PC-9 (cell line): ENCODE measurements at regions not wholly inside any gene's neighbourhood (a gene's known extent, or its start where the extent isn't known, plus 50 kb on each side); places are given as distances from the start of the nearest gene placed in this dataset.

ENCODE experiments used
- BruUV-seq: library from RNA; stranded (reverse); fragments of 400-500 nt; replicated peaks from 2 replicates; lab custom pipeline; 2021; lab: Mats Ljungman, UMichigan
- CTCF ChIA-PET: fragments of 300-600 bp; sonication (Branson Sonifier 250); formaldehyde crosslinking; loops from one replicate; lab custom pipeline; 2022; ENCODE audit warnings: antibody characterized with exemption; lab: Charles Lee
- POLR2A ChIA-PET: fragments of 300-600 bp; sonication (Branson Sonifier 250); formaldehyde crosslinking; loops from one replicate; lab custom pipeline; 2022; ENCODE audit warnings: antibody characterized with exemption; ENCODE audit not compliant: unreplicated experiment; lab: Charles Lee
- DNase-seq, 2 experiments: peaks; one replicate each; pipeline versions ENCODE4 v3.0.0 to v3.0.0-alpha.2; 2015 to 2022; ENCODE audit warnings: mixed read lengths in 1 of 2
- H2AFZ ChIP-seq: fragments of 200-600 bp; sonication (generic); 2 replicates; pipeline ENCODE4 v1.8.1; 2017; ENCODE audit warnings: antibody characterized with exemption
- H3F3A ChIP-seq: fragments of 200-600 bp; sonication (generic); 2 replicates; pipeline ENCODE4 v1.8.1; 2017; ENCODE audit warnings: antibody characterized with exemption, mild to moderate bottlenecking, low read depth; ENCODE audit not compliant: insufficient read depth
- H3K27ac ChIP-seq: fragments of 200-600 bp; sonication (generic); 2 replicates; pipeline ENCODE4 v1.6.1; 2016; ENCODE audit warnings: mixed run types
- H3K27me3 ChIP-seq: fragments of 200-600 bp; sonication (generic); 2 replicates; pipeline ENCODE4 v1.6.1; 2016; ENCODE audit warnings: low read depth, mixed run types; ENCODE audit not compliant: insufficient read depth
- H3K36me3 ChIP-seq: fragments of 200-600 bp; sonication (generic); 2 replicates; pipeline ENCODE4 v1.6.1; 2016; ENCODE audit warnings: low read depth, mixed run types
- H3K4me1 ChIP-seq: fragments of 200-600 bp; sonication (generic); replicated peaks from 2 replicates; pipeline ENCODE4 v1.6.1; 2016; ENCODE audit warnings: mixed run types; ENCODE audit not compliant: insufficient read depth
- H3K4me2 ChIP-seq: fragments of 200-600 bp; sonication (generic); 2 replicates; pipeline ENCODE4 v1.6.1; 2017; ENCODE audit warnings: mixed run types
- H3K4me3 ChIP-seq: fragments of 200-600 bp; sonication (generic); 2 replicates; pipeline ENCODE4 v1.6.1; 2016; ENCODE audit warnings: mixed run types
- H3K79me2 ChIP-seq: fragments of 200-600 bp; sonication (generic); 2 replicates; pipeline ENCODE4 v1.6.1; 2017; ENCODE audit warnings: low read depth, mixed run types
- H3K9me2 ChIP-seq: fragments of 200-600 bp; sonication (generic); 2 replicates; pipeline ENCODE4 v1.8.1; 2017; ENCODE audit warnings: mild to moderate bottlenecking; ENCODE audit not compliant: insufficient read depth
- H3K9me3 ChIP-seq: fragments of 200-600 bp; sonication (generic); 2 replicates; pipeline ENCODE4 v1.8.1; 2016; ENCODE audit warnings: low read depth; ENCODE audit not compliant: insufficient read depth
- H4K20me1 ChIP-seq: fragments of 200-600 bp; sonication (generic); 2 replicates; pipeline ENCODE4 v1.8.1; 2017; ENCODE audit not compliant: insufficient read depth
- EZH2 ChIP-seq: fragments of 200-600 bp; sonication (generic); IDR thresholded peaks from 2 replicates; pipeline ENCODE4 v1.8.0; 2017; ENCODE audit warnings: antibody characterized with exemption, low read depth
- intact Hi-C: fragments of 100-400 bp; cut with micrococcal nuclease; formaldehyde crosslinking; loops from one replicate; pipeline ENCODE4 v1.10.0; 2022; ENCODE audit not compliant: unreplicated experiment
- TF ChIP-seq, protein P1 (sequence below): fragments of 200-600 bp; sonication (generic); conservative IDR thresholded peaks from 2 replicates; pipeline ENCODE4 v1.6.1; 2017; ENCODE audit warnings: mixed run types, antibody characterized with exemption, mild to moderate bottlenecking, moderate library complexity

DNA sequence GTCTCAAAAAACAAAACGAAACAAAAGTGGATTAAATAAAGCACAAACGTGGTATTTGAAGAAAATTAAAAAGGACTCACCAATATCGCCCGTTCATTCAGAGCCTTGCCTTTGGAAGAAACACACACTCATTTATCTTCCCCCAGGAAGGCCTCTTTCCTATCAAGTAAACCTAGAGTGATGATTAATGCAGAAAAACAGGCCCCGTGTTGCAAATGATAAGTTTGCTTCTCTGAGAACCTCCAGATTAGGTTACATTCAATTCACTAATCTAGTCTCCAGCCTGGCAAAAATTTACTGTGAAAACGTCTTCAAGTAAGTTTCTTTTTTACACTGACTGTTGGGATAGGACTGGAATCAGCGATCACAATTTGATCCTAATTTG, 78.0 kb upstream of the C1GALT1 start:
- Histone ChIP-seq H2AFZ (no peak overlapping the region), H3K36me3 (no peaks in the 10 kb centered on the region), H3K27ac (no peak overlapping the region), H3K9me2 (no peaks in the 10 kb centered on the region), H3K79me2 (no peaks in the 10 kb centered on the region), H3K4me3 (no peak overlapping the region), H3K4me2 (no peak overlapping the region), H3K4me1 (peaks cover 8% of the 10 kb centered on the region), H4K20me1 (no peaks in the 10 kb centered on the region), H3F3A (peaks cover 2% of the 10 kb centered on the region; the same call in 1 of the 2 replicates), H3K27me3 (no peaks in the 10 kb centered on the region), H3K9me3 (no peaks in the 10 kb centered on the region)
- TF ChIP-seq EZH2, result no peak
- TF ChIP-seq, protein P1, sequence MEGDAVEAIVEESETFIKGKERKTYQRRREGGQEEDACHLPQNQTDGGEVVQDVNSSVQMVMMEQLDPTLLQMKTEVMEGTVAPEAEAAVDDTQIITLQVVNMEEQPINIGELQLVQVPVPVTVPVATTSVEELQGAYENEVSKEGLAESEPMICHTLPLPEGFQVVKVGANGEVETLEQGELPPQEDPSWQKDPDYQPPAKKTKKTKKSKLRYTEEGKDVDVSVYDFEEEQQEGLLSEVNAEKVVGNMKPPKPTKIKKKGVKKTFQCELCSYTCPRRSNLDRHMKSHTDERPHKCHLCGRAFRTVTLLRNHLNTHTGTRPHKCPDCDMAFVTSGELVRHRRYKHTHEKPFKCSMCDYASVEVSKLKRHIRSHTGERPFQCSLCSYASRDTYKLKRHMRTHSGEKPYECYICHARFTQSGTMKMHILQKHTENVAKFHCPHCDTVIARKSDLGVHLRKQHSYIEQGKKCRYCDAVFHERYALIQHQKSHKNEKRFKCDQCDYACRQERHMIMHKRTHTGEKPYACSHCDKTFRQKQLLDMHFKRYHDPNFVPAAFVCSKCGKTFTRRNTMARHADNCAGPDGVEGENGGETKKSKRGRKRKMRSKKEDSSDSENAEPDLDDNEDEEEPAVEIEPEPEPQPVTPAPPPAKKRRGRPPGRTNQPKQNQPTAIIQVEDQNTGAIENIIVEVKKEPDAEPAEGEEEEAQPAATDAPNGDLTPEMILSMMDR, result no peak
- intact Hi-C loops, result loop anchor here (5.0 to 10.0 kb wide), 2 partner anchors 160 to 218 kb away; no protein-coding TSS in a partner anchor
- CTCF ChIA-PET, result no interaction called here
- no TSS peak for BruUV-seq
- POLR2A ChIA-PET, result no interaction called here
- DNase-seq, result no peak

DNA sequence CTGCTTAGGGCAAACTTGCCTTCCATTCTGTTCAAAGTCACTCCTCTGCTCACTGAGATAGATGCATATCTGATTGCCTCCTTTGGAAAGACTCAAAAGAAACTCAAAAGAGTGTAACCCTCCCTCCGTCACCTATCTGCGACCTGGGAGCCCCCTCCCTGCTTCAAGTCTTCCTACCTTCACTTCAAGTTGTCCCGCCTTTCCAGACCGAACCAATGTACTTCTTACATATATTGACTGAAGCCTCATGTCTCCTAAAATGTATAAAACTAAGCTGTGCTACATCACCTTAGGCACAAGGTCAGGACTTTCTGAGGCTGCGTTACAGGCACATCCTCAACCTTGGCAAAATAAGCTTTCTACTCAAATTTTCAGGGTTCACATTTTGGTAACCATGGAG, 77.4 kb upstream of the C1GALT1 start:
- no TSS peak for BruUV-seq
- Histone ChIP-seq H3K4me2 (no peak overlapping the region), H3K9me3 (no peaks in the 10 kb centered on the region), H3F3A (no peaks in the 10 kb centered on the region), H3K36me3 (no peaks in the 10 kb centered on the region), H3K9me2 (no peaks in the 10 kb centered on the region), H3K27me3 (no peaks in the 10 kb centered on the region), H3K4me1 (peaks cover 2% of the 10 kb centered on the region), H3K27ac (no peak overlapping the region), H3K79me2 (no peaks in the 10 kb centered on the region), H3K4me3 (no peak overlapping the region), H4K20me1 (no peaks in the 10 kb centered on the region), H2AFZ (no peak overlapping the region)
- ChIA-PET CTCF (interaction anchor here (0.6 to 1.0 kb wide), 3 partner anchors 41 to 320 kb away, joined by 3 to 4 read pairs (median 3); no protein-coding TSS in a partner anchor), POLR2A (no interaction called here)
- intact Hi-C loops, result loop anchor here (5.0 to 10.0 kb wide), 3 partner anchors 52 to 217 kb away; no protein-coding TSS in a partner anchor
- DNase-seq, result no peak
- no peak for TF ChIP-seq EZH2
- TF ChIP-seq, protein P1, result no peak

DNA sequence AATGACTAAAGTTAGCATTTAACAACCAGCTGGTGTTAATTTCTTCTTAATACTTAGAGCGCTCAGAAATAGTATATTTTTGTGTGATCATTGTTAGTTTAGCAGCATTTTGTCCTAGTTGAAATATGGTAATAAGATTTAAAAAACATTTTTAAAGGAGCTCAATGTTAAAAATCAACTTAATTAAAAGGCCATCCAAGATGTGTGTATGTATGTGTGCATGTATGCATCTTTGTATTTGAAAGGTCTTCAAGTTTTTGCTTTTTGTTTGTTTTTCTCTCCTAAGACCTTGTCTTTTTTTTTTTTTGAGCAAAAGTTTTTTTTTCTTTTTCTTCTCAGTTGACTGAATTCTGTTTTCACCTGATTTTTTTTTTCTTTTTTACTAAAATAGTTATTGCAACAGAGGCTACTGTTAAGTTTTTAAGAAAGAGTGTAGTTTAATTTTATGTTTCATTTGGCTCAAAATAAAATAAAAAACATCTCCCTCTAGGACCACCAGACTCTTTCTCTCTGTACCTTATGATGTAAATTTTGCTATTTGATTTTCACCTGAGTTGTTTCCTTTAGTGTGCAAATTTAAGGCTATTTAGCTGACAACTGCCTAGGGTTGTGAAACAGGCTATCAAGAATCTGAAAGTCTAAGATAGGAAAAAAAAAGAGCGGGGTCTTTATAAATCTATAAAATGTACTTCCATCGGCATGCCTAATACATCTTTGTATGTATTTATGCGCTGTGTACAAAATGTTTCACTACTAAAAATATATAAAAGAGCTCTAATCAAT, 76.4 kb upstream of the C1GALT1 start:
- intact Hi-C loops, result loop anchor here (5.0 to 10.0 kb wide), 2 partner anchors 51 to 159 kb away; no protein-coding TSS in a partner anchor
- Histone ChIP-seq H3K79me2 (no peaks in the 10 kb centered on the region), H3K4me2 (no peak overlapping the region), H3K4me1 (no peaks in the 10 kb centered on the region; the same call in 1 of the 2 replicates), H3F3A (no peaks in the 10 kb centered on the region), H2AFZ (no peak overlapping the region), H3K9me3 (no peaks in the 10 kb centered on the region), H3K9me2 (no peaks in the 10 kb centered on the region), H3K27ac (no peak overlapping the region), H4K20me1 (no peaks in the 10 kb centered on the region), H3K36me3 (no peaks in the 10 kb centered on the region), H3K4me3 (no peak overlapping the region), H3K27me3 (no peaks in the 10 kb centered on the region)
- POLR2A ChIA-PET, result no interaction called here
- BruUV-seq, result no TSS peak
- CTCF ChIA-PET, result interaction anchor here (0.7 to 1.0 kb wide), 3 partner anchors 310 to 1081 kb away, joined by 3 to 4 read pairs (median 4); no protein-coding TSS in a partner anchor
- TF ChIP-seq EZH2, result no peak
- TF ChIP-seq, protein P1, result no peak
- no peak for DNase-seq
